Activated CD4-positive, alpha-beta T cell treated with anti-CD3 and anti-CD28 coated beads, Interleukin-2, amount 50 U/mL, for 48 hours (primary cell): ENCODE measurements at regions not wholly inside any gene's neighbourhood (a gene's known extent, or its start where the extent isn't known, plus 50 kb on each side); places are given as distances from the start of the nearest gene placed in this dataset.

Experiments used
- DNase-seq, 2 experiments: peaks; one replicate each; pipeline ENCODE4 v3.0.0-alpha.2; 2020

- DNase-seq, result no peak
These were observed 421.3 kb upstream of the ADGRL2 start for GRCh38 chr1:81379430-81379829.

- DNase-seq, result no peak
These were observed 423.3 kb upstream of the ADGRL2 start for GRCh38 chr1:81377406-81377805.

- DNase-seq, result no peak
These were observed 424.7 kb upstream of the ADGRL2 start for GRCh38 chr1:81375884-81376548.

GRCh38 chr1:81374481-81374880, 426.3 kb upstream of the ADGRL2 start:
- no peak for DNase-seq

- no peak for DNase-seq
These were observed 428.9 kb upstream of the ADGRL2 start for GRCh38 chr1:81371864-81372263.

- no peak for DNase-seq
These were observed 430.9 kb upstream of the ADGRL2 start for GRCh38 chr1:81369833-81370232.

- no peak for DNase-seq
These were observed 434.6 kb upstream of the ADGRL2 start for GRCh38 chr1:81366173-81366572.

GRCh38 chr1:81364088-81364487, 436.6 kb upstream of the ADGRL2 start:
- DNase-seq, result no peak

GRCh38 chr1:81358151-81358550, 442.6 kb upstream of the ADGRL2 start:
- no peak for DNase-seq

- DNase-seq, result no peak
These were observed 448.9 kb upstream of the ADGRL2 start for GRCh38 chr1:81351864-81352263.

GRCh38 chr1:81349194-81349965, 451.4 kb upstream of the ADGRL2 start:
- no peak for DNase-seq

- no peak for DNase-seq
These were observed 455.6 kb upstream of the ADGRL2 start for GRCh38 chr1:81345110-81345509.

GRCh38 chr1:81340239-81340638, 460.5 kb upstream of the ADGRL2 start:
- DNase-seq, result no peak

GRCh38 chr1:81337226-81337625, 463.5 kb upstream of the ADGRL2 start:
- DNase-seq, result no peak

GRCh38 chr1:81335876-81336275, 464.9 kb upstream of the ADGRL2 start:
- no peak for DNase-seq

GRCh38 chr1:81330521-81330920, 470.2 kb upstream of the ADGRL2 start:
- DNase-seq, result no peak

GRCh38 chr1:81330111-81330510, 470.6 kb upstream of the ADGRL2 start:
- DNase-seq, result no peak

GRCh38 chr1:81329041-81329440, 471.7 kb upstream of the ADGRL2 start:
- no peak for DNase-seq

GRCh38 chr1:81327743-81328142, 473.0 kb upstream of the ADGRL2 start:
- no peak for DNase-seq

GRCh38 chr1:81327103-81327710, 473.5 kb upstream of the ADGRL2 start:
- no peak for DNase-seq

GRCh38 chr1:81326212-81326611, 474.5 kb upstream of the ADGRL2 start:
- DNase-seq, result no peak

- DNase-seq, result no peak
These were observed 475.3 kb upstream of the ADGRL2 start for GRCh38 chr1:81325397-81325796.

GRCh38 chr1:81323862-81324261, 476.9 kb upstream of the ADGRL2 start:
- DNase-seq, result no peak

- DNase-seq, result no peak
These were observed 483.5 kb upstream of the ADGRL2 start for GRCh38 chr1:81317191-81317590.
